ENCODE measurements at regions not wholly inside any gene's neighbourhood (a gene's known extent, or its start where the extent isn't known, plus 50 kb on each side); places are given as distances from the start of the nearest gene placed in this dataset.

GRCh38 chr4:38406243-38406642 is 257.8 kb upstream of the KLF3 start:
- CTCF ChIA-PET, result no interaction called here

More at GRCh38 chr4:38406243-38406642, 257.8 kb upstream of the KLF3 start:
- no peaks in the 10 kb centered on the region for H4K20me1 ChIP-seq (ENCODE audit: insufficient read depth, low read length)
- dilution Hi-C loops (cut with HindIII; ENCODE audit: low sequenced_read_pairs, unreplicated experiment), result no loop called here
- H2BK20ac ChIP-seq (ENCODE audit: low read depth, low read length), result no peak overlapping the region
- no peak overlapping the region for H3K4me2 ChIP-seq (ENCODE audit: low read depth, low read length)
- no peak overlapping the region for H2AK9ac ChIP-seq (replicated peaks; ENCODE audit: low read depth, low read length, poor library complexity)
- no peaks in the 10 kb centered on the region for H3K36me3 ChIP-seq (ENCODE audit: control insufficient read depth, insufficient read depth, low read length)
- intact Hi-C loops (cut with micrococcal nuclease), result no loop called here
- H3K9me3 ChIP-seq (ENCODE audit: control insufficient read depth, insufficient read depth, low read length), result no peaks in the 10 kb centered on the region
- no peak overlapping the region for H2BK120ac ChIP-seq (ENCODE audit: low read depth, low read length)
- H4K8ac ChIP-seq (ENCODE audit: low read depth in 2 of 2, low read length in 2 of 2), result no peak overlapping the region
- no peak for TF ChIP-seq MAFK (IDR thresholded peaks at IDR 0.05; ENCODE audit: low read depth, low read length)
- TF ChIP-seq RCOR1 (IDR thresholded peaks at IDR 0.05; ENCODE audit: insufficient replicate concordance, low read length), result no peak
- TF ChIP-seq FOS (IDR thresholded peaks at IDR 0.05; ENCODE audit: low read depth, low read length), result no peak
- no peak for TF ChIP-seq POLR2A (IDR thresholded peaks at IDR 0.05; ENCODE audit: low read depth, low read length)
- TF ChIP-seq CEBPB (IDR thresholded peaks at IDR 0.05; ENCODE audit: low read depth, low read length), result no peak
- no peak for TF ChIP-seq RFX5 (IDR thresholded peaks at IDR 0.05; ENCODE audit: low read depth, low read length)
- TF ChIP-seq MXI1 (IDR thresholded peaks at IDR 0.05; ENCODE audit: borderline replicate concordance, low read depth, low read length), result no peak
- no peak for TF ChIP-seq RAD21 (IDR thresholded peaks at IDR 0.05; ENCODE audit: low read length)
- TF ChIP-seq USF2 (IDR thresholded peaks at IDR 0.05; ENCODE audit: low read depth, low read length), result no peak
- no peak for TF ChIP-seq BHLHE40 (IDR thresholded peaks at IDR 0.05; ENCODE audit: low read depth, low read length)
- no peak for TF ChIP-seq CHD1 (IDR thresholded peaks at IDR 0.05; ENCODE audit: low read depth, low read length)
- no peak for TF ChIP-seq NFE2L2 (IDR thresholded peaks at IDR 0.05; ENCODE audit: low read depth, low read length)
- TF ChIP-seq SMC3 (IDR thresholded peaks at IDR 0.05; ENCODE audit: low read depth, low read length), result no peak
- POLR2A ChIA-PET (ENCODE audit: unreplicated experiment), result no interaction called here
- no peaks in the 10 kb centered on the region for H3K79me1 ChIP-seq (ENCODE audit: low read depth in 1 of 2, low read length in 2 of 2)
- H2AFZ ChIP-seq (replicated peaks; ENCODE audit: low read length, poor library complexity), result no peak overlapping the region
- H2BK15ac ChIP-seq (ENCODE audit: low read depth, low read length), result no peak overlapping the region
- in situ Hi-C loops (cut with MboI; ENCODE audit: low sequenced_read_pairs), result no loop called here
- H3K9me1 ChIP-seq (ENCODE audit: insufficient read depth, low read length), result no peaks in the 10 kb centered on the region
- DNase-seq (no peak), ATAC-seq (ENCODE audit: low read depth) (no peak)
- no peak overlapping the region for H3K4me3 ChIP-seq (ENCODE audit: insufficient read depth, low read depth, low read length)
- H3K14ac ChIP-seq (replicated peaks; ENCODE audit: low read depth, low read length), result no peak overlapping the region
- H3K9ac ChIP-seq (ENCODE audit: low read depth, low read length), result no peak overlapping the region
- no peak overlapping the region for H4K5ac ChIP-seq (ENCODE audit: low read depth, low read length)
- no TSS peak for BruUV-seq (replicated peaks)
- no peak overlapping the region for H2BK5ac ChIP-seq (ENCODE audit: low read depth, low read length, poor library complexity, severe bottlenecking)
- no peak overlapping the region for H3K18ac ChIP-seq (ENCODE audit: low read depth, low read length)
- H3K27ac ChIP-seq (ENCODE audit: insufficient read depth, low read length), result no peak overlapping the region
- H2AK5ac ChIP-seq (ENCODE audit: low read depth, low read length), result no peak overlapping the region
- H3K23ac ChIP-seq (ENCODE audit: low read depth, low read length), result no peak overlapping the region
- peaks cover 7% of the 10 kb centered on the region for H3K27me3 ChIP-seq (ENCODE audit: control insufficient read depth, insufficient read depth, low read length)
- no peak overlapping the region for H3K4ac ChIP-seq (ENCODE audit: low read depth, low read length)
- no peak overlapping the region for H4K91ac ChIP-seq (ENCODE audit: insufficient read depth, low read depth, low read length)
- no peaks in the 10 kb centered on the region for H3K4me1 ChIP-seq (ENCODE audit: control insufficient read depth, insufficient read depth, low read length)
- no peak overlapping the region for H3K56ac ChIP-seq (ENCODE audit: extremely low read depth, insufficient read depth, low read length)
- WGBS, 2 experiments (ENCODE audit: extremely low coverage in 2 of 2, insufficient read length in 1 of 2), result no CpG with 5 or more reads among the region's 3 CpGs

Measured in IMR-90 (cell line).